ENCODE measurements at regions not wholly inside any gene's neighbourhood (a gene's known extent, or its start where the extent isn't known, plus 50 kb on each side); places are given as distances from the start of the nearest gene placed in this dataset.

DNA sequence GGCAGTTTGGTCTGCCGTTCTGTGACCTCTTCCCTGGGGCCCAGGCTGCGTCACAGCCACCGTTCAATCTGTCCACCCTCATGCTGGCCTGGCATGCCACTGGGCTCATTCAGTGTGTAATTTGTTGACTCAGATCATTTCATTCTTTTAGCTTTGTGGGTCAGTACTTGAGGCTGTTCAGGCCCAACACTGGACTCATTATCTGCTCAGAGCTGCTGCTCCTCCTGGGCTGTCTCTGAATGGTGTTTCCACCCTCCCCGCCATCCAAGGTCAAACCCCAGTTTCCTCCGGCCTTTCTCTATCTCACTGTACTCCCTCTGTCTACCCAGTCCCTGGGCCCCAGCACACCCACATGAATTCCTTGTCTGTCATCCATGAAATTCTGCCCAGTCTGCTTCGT is 152.4 kb upstream of the NCK2 start:
- no peak for ATAC-seq

DNA sequence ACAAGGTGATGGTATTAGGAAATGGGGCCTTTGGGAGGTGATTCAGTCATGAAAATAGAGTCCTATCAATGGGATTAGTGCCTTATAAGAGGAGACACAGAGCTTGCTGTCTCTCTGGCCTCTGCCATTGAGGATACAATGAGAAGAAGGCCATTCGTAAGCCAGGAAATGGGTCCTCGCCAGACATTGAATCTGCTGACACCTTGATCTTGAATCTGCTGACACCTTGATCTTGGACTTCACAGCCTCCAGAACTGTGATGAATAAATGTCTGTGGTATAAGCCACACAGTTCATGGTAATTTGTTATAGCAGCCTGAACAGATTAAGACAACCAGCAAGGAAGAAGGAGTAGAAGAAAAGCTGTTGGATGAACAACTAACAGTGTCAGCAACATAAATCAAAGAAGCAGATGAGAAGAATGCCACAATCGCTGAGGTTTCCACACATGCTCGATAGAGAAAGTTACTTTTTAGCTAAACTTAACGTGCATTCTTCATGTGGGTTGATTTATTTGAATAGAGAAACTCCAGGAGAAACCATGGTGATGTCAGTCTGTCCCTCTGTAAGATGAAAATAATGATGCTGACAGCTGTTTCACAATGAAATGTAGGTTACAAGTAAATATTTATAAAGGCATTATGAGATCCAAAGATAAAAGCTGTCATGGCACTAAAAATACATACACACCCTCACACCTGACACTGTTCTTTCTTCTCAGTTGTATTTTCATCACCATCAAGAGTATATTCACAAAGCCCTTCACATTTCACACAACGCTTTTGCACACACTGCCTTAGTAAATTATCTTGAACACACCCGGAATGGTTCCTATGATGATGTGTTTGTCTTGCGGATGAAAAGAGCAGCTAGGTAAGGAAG is 153.7 kb upstream of the NCK2 start:
- ATAC-seq, result no peak

DNA sequence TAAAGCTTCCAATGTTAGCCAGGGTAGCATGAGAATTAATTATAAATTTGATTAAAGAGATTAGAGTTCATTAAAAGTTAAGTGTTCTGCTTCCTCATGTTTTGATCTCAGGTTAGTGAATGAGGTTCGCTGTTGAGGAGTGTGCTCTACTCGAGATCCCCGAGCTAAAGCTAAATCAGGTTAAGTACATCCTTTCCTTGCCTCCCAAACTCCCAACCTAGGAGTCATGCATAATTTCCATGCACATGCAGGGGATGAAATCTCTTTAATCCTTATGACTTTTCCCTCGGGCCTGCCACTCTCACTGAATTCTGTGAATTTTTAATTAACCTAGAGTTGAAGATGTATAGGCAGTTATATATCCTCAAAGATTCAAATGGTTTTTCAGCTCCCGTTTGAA is 156.1 kb upstream of the NCK2 start:
- ATAC-seq, result no peak

DNA sequence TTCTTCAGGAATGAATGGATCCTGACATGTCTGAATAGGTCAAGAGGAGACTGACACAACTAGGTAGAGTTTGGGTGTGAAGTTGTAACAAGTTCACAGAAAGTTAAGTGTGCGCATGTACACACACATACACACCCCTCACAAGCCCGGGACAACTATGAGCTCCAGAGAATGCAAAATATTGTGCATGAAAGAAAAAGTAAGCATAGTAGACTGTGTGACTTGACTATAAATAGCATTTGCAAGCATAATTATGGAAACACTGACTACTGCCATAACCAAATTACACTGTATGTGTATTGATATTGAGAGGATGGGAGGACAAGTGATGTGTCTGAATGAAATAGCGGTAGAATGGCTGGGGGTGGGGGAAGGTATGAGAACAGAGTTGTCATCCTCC is 157.1 kb upstream of the NCK2 start:
- no peak for ATAC-seq

DNA sequence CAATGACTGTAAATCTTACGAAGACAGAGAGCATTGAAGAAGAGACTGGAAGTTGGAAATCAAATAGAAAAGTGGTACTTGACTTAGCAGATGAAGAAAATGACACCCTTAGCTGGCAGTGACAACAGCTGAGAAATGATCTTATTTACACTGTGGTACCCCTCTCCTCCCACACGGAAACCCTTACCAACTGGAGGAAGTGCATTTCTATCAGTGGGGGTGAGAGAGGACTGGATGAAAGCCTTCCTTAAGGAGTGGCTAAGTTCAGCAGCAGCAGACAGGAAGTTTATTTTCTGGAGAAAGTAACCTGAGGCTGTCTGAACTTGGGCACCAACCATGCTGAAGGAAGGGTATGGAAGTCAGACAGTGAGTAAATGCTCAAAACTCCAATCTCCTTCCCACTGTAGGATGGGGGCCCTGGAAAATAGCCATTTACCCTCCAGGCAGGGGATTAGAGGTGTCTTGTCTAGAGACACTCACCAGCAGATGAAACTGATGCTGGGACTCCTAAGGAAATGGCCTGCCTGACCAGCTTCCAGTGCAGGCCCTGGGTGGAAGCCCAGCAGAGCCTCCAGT is 160.2 kb upstream of the NCK2 start:
- ATAC-seq, result no peak

DNA sequence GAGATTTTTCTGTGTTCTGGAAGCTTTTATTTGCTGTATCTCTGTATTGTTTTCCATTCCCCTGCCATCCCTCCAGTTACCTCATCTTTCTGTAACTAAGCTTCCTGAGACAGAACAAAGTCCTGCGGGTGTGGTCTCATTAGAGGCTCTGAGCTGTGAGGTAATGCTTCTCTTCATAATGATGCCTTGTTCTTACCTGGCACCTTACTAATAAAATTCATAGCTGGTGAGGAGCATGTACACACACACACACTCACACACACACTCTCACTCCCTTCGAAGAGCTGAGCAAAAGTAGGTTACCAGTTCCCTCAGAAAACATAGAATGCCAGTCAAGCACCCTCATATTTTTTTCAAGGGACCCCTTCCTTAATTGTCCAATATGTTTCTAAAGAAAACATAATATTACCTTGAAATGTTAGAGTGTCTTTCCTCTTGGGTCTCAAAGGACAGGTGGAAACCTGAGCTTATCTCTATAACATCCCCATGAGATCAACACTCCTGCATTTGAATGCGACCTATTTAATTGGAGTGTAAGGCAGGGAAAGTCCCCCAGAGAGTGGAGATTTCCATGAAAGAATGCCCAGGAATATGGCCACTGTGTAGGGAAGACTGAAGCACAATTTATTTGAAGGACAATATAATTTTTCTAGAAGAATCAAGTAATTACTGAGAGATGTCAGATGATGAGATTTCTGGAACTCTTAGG is 161.6 kb upstream of the NCK2 start:
- no peak for ATAC-seq

DNA sequence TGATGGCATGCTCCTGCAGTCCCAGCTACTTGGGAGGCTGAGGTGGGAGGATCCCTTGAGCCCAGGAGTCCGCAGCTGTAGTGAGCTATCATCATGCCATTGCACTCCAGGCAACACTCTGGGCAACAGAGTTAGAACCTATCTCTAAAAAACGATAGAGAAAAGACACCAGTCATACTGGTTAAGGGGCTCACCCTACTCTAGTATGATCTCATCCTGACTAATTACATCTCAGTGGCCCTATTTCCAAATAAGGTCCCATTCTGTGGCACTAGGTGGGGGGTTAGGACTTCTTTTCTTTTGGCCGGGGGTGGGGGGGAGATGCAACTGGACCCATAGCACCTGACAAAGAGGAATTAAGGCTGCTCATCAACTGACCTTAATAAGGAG is 163.2 kb upstream of the NCK2 start:
- peak; percentile 68 to 71 for ATAC-seq

DNA sequence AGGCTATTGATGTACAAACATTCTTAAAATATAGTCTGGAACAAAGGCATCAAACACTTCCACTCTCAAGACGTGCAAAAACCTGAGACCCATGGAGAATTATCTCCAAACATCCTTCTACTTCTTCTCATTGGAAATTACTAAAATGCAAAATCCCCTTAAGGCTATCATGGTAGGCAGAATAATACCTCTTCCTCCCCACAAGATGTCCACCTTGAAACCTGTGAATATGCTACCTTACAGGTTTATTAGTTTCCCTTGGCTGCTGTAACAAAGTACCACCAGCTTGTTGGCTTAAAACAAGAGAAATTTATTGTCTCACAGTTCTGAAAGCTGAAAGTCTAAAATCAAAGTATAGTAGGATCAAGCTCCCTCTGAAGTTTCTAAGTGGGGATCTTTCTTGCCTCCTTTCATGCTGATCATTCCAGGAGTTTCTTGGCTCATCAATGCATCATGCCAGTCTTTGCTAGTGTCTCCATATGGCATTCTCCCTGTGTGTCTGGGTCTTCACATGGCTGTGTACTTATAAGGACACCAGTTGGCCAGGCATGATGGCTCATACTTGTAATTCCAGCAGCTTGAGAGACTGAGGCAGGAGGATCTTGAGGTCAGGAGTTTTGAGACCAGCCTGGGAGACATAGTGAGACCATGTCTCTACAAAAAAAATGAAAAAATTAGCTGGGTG is 163.7 kb upstream of the NCK2 start:
- ATAC-seq, result no peak

DNA sequence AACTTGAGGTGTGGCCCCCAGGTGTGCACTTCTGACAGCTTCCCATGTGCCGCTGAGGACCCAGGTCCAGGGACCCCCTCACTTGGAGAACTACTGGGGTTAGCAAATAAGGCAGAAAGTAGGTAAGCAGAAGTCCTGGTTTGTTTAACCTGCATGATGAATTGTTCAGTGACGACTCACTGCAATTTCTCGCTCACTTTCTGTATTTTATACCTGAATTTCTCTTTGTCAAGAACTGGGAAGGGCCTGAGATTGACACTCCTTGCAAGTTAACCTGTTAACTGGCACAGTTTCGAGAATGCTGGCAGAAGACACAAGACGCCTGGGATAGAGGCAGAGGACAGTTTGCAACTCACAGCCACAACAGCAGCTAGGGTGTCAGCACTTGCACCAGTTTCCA is 164.5 kb upstream of the NCK2 start:
- ATAC-seq, result no peak

DNA sequence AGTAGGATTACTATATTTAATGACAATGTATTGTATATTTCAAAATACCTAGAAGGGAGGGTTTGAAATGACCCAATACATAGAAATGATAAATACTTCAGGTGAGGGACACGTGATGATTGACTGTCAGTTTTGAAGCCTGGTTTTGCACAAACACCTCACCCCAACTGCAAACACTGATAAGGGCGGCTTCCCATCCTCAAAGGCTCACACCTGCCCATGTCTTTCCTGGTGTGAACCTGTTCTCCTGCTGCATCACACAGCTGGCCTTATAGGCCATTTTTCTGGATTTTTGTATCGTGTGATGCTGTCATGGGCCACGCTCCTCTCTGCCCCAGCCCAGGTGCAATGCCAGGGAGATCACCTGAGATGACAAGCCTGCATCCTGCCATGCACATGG is 166.5 kb upstream of the NCK2 start:
- no peak for ATAC-seq

DNA sequence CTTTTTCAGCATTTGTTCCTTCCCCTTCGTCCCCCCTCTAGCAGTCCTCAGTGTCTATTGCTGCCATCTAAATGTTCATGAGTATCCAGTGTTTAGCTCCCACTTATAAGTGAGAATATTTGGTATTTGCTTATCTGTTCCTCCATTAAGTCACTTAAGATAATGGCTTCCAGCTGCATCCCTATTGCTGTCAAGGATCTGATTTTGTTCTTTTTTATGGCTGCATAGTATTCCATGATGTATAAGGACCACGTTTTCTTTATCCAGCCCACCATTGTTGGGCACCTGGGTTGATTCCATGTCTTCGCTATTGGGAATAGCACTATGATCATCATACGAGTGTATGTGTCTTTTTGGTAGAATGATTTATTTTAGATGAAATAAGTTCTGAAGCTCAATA is 166.9 kb upstream of the NCK2 start:
- ATAC-seq, result no peak

DNA sequence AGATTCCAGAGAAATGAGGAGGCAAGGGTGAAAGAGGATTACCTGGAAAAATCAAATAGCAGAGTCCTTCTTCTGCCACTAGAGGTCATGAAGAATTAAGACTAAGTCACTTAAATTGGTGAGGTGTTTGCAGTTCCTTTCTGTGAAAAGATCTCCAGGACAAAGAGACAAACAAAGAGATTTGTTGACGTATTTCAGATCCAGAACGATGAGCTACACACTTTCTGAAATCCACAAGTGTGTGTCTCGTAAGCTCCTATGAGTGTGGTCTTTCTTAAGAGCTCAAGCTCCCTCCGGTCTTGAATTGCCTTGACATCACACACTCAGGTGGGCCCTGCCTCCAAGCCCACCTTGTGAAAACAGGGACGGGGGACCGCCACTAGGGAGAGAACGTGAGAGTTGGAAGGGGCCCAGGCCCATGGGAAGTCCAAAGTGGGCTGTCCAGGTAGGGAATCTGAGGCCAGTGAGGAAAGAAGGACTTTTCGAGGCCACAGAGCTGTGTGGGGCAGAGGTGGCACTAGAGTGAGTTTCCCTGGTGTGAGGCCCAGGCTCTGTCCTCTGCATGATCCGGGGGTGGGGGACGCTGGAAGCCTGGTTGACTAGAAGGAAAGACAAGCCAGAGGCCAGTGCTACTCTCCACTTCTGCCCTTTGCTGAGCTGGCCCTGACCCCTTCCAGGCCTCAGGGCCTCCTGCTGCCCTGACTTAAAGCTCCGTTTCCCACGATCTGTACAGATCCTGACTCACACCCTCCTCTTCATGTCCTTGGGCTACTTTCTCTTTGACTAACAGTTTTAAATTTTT is 168.1 kb upstream of the NCK2 start:
- peak in 1 of 2 donors; percentile 24 for ATAC-seq

DNA sequence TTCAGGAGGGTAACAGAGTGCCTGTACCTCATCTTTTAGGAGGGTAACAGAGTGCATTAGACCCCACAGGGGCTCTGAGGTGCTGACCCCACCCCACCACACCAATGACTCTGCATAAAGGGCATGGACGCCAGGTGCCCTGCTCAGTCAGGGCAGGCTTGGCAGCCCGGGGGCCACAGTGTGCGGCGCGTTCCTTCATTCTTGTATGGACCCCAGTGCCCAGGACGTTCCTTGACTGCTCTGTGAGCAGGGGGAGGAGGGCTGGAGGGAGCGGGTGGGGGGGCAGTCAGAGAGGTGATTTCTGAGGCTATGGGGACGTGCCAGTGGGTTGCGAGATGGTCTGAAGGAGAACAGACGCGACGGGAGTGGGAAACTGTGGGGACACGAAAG is 168.7 kb upstream of the NCK2 start:
- no peak for ATAC-seq

DNA sequence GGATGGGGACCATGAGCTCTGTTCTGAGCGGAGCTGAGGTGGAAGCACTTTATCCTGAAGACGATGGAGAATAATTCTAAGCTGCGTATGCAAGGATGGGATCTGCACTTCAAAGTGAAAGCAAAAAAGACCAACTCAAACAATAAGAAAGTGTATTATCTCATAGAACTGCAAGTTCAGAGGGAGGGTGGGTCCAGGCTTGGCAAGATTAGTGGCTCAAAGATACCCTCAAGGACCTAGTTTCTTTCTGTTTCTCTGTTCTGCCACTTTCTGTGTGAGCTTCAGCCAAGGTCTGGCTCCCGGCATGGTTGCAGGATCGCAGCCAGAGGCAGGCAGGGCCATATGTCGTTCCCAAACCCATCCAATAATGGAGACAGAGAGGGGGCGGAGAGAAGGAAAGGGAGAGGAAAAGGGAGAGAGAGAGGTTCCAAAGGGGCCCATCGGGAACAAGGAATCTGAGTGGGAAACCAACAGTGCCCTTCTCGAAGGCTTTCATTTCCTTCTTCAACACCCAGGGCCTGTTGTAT is 169.2 kb upstream of the NCK2 start:
- ATAC-seq, result no peak

DNA sequence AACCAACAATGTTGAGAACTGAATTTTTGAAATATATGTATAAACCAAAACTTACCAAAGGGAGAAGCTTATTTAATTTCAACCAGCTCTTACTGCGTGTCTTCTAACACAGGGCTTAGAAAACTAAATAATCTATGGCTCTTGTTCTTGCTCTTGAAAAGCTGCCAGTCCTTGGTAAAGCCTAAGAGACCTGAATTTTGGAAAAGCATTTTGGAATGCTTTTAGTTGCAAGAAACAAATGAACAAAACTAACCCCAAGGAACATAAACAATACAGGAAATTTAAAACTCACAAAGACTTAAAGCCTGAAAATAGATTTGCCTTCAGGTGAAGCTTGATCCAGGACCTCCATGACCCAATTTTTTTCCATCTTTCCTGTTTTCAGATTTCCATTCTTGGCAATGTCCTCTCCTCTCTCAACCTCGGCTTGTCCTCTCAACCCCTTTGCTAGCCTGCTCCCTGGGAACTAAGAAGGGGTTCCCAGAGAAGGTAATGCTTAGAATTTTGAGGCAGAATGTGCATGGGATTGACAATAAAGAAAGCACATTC is 169.8 kb upstream of the NCK2 start:
- ATAC-seq, result no peak

DNA sequence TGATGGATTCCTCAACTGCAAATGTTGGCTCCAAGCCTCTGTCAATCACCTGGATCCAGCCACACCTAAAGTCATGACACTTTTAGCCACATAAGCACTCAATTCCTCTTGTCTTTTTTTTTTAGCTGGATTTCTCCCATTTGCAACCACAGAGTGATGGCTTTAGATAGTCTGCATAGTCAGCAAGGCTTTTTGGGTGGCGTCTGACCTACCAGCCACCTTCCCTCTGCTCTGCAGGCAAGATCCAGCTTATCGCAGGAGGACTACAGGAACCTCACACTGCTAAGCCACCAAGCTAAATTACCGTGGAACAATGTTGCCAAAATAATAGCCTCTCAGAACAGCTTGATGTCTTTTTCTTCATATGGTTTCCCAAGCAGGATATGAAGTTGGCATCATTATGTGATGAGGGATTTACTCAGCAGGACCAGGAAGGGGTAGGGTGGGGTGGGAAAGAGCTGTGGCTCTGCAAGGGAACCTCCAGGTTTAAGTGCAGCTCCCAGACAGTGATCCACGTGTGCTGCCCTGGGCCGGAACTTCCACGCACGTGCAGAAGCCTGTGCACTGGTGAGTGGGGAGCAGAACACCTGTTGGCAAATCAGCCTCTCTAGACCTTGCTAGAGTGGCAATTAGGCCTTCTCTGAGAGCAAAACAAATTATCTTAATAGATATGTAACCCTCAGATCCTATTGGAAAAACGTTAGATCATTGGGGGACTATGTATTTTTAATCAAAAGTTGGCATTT is 170.6 kb upstream of the NCK2 start:
- ATAC-seq, result no peak

DNA sequence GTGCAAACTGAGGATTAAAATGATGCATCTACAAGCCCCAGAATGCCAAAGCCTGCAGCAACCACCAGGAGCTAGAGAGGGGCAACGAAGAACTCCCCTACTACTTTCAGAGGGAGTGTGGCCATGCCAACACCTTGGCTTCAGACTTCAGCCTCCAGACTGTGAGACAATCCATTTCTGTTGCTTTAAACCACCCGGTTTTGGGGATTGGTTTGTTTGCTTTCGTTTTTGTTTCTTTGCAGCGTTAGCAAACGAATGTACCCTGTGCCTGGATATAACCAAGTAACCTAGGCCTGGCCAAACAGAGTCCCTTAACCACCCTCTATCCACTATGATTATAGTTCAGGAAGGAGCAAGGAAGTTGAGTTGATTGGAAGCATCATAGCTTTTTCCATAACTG is 171.2 kb upstream of the NCK2 start:
- no peak for ATAC-seq

DNA sequence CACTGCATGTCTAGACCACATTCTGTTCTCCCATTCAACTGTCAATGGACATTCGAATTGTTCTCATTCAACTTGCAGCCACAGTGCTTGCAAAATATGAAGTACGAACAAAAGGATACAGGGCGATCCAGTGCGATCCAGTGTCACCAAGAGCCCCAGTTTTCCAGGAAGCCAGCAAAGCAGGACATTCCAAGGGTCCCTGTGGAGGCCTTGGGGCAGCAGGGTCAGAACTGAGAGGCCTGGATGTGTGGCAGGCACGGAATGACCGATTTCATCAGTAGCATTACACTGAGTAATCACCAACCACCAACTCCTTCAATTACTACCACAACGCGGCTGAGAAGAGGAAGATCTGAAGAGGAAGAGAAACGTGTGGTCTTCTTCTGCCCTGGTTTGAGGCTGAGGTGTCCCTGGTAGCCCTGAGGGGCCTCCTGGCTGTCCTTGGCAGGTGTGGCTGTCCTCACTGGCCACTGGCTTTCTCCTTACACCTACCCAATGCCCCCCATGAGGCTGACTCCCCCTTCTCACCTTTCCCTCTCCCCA is 172.7 kb upstream of the FHL2 start:
- no peak for ATAC-seq

DNA sequence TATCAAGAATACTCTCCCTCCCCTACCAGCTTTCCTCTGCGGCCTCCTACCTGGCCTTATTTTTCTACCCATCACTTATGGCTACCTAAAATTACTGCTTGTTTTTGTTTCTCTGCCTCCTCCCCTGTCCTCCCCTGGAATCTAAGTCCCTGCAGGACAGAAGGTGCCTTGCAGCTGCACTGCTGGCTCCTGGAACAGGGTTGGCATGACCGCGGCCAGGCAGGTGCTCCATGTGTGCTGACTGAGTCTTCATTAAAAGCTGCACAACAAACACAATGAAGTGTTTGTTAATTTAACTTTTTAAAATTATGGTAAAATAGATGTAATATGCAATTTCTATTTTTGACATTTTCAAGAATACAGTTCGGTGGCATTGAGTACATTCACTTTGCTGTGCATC is 171.9 kb upstream of the FHL2 start:
- ATAC-seq, result no peak

DNA sequence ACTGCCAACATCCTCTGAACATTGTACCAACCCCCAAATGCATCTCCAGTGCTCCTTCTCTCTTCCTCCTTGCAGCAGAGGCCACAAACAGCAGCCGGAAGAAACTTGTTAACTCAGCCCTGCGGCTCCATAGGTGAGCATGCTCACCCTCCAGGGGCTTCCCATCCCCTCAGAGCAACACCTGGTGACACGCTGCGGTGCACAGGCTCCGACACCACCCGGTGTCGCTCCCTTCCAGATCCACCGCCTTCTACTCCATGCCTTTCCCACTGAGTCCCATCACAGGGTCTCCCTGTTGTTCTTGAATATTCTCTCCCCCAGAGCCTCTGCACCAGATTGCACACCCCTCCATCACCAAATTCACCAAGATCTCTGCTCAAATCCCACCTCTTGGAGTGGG is 171.5 kb upstream of the FHL2 start:
- no peak for ATAC-seq

DNA sequence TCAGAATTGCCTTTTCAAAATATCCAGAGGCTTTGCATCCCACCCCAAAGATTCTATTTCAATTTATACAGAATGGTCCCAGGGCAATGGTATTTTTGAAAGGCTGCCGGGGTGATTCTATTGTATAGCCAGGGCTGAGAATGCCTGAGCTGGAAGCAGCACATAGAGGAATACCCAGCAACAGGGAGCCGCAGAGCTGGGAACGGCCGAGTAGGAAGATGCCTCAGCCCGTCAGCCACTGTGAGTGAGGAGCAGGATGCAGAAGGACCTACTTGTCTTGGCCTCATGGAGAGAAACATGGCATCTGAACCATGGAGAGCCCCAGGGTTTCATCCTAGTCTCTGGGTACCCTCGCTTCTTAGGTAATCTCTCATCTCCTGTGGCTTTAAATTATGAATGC is 170.8 kb upstream of the FHL2 start:
- ATAC-seq, result no peak
